ENCODE measurements at regions not wholly inside any gene's neighbourhood (a gene's known extent, or its start where the extent isn't known, plus 50 kb on each side); places are given as distances from the start of the nearest gene placed in this dataset.

- H3K4me1 Mint-ChIP-seq = peaks cover 7% of the 10 kb centered on the region
- H3K4me3 Mint-ChIP-seq = no peak overlapping the region
- no peaks in the 10 kb centered on the region for H3K36me3 Mint-ChIP-seq
- peaks cover 9% of the 10 kb centered on the region for H3K27me3 Mint-ChIP-seq
- no peak for DNase-seq
- no peak overlapping the region for H3K27ac Mint-ChIP-seq
- no peaks in the 10 kb centered on the region for H3K9me3 Mint-ChIP-seq
Measured at GRCh38 chr9:107222020-107222522, 61.0 kb upstream of the RAD23B start.

GRCh38 chr9:107223381-107223780, 59.7 kb upstream of the RAD23B start:
- Mint-ChIP-seq H3K4me3 (no peak overlapping the region), H3K27ac (no peak overlapping the region)

DNA sequence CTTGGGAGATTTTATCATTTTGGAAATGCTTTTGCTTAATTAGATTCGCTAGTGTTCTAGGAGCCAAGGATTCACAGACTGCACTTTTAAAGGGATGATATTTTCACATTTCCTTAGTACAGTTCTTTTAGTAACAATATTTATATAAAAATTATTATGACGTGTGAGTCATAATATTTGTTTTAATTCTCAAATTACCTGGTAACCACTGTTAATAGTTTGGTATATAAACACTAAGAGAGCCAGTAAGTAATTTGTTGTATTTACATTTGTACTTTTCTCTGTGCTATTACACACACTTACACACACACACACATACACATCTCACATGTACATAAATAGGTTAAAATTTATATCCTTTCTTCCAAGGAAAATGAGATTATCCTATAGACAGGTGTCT, 58.8 kb upstream of the RAD23B start:
- peaks cover 24% of the 10 kb centered on the region for H3K27me3 Mint-ChIP-seq
- no peak overlapping the region for H3K4me3 Mint-ChIP-seq
- no peak for DNase-seq
- H3K27ac Mint-ChIP-seq = no peak overlapping the region
- H3K9me3 Mint-ChIP-seq = no peaks in the 10 kb centered on the region
- peaks cover 7% of the 10 kb centered on the region for H3K4me1 Mint-ChIP-seq
- H3K36me3 Mint-ChIP-seq = no peaks in the 10 kb centered on the region

More at GRCh38 chr9:107223381-107223780, 59.7 kb upstream of the RAD23B start:
- no peak for DNase-seq
- Mint-ChIP-seq H3K9me3 (no peaks in the 10 kb centered on the region), H3K27me3 (peaks cover 17% of the 10 kb centered on the region), H3K36me3 (no peaks in the 10 kb centered on the region), H3K4me1 (peaks cover 7% of the 10 kb centered on the region)

DNA sequence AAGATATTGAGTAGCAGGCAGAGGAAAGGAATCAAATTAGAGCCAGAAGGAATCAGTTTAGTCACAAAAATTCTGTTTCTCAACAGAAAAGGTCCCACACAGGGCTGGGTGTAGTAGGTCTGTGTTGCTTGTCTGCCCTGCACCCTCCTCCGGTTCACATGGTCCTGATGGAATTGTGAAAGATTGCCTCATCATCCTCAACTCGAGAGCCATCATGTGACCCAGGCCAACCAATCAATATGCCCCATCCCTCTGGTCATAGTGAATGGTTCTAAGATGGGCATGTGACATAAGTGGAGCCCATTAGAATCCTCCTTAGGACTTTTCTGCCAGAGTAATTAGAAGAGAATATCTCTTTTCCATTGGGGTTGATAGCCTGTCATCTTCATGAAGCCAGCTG, 56.7 kb upstream of the RAD23B start:
- Mint-ChIP-seq H3K27ac (no peak overlapping the region), H3K9me3 (no peaks in the 10 kb centered on the region), H3K4me3 (no peak overlapping the region), H3K4me1 (no peaks in the 10 kb centered on the region), H3K27me3 (peaks cover 43% of the 10 kb centered on the region), H3K36me3 (no peaks in the 10 kb centered on the region)
- DNase-seq = no peak

- H3K27me3 Mint-ChIP-seq = peaks cover 51% of the 10 kb centered on the region
- H3K9me3 Mint-ChIP-seq = no peaks in the 10 kb centered on the region
Measured at GRCh38 chr9:107227774-107228173, 55.3 kb upstream of the RAD23B start.

DNA sequence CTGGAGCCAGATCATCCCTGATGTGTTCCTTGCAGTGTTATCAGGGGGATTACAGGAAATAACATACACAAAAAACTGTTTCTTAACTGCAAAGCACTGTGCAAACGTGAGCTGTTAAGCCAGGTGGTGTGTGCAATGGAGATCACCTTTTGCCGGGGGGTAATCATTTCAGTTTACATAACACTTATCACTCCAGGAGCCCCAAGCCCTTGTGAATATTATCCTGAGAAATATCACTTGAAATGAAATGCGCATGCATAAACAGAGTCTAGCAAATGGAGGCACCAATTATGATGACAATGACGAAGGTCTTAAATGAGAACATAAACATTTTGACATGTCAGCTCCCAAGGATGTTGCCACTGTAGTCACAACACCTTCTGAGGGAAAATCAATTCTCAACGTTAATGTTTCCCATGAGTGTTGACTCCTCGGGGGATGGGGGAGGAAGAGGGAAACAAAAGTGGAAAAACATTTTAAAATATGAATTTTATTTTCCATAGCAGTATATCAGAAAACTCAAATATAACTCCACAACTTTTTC, 54.5 kb upstream of the RAD23B start:
- no peak overlapping the region for H3K4me3 Mint-ChIP-seq
- no peak overlapping the region for H3K27ac Mint-ChIP-seq
- H3K36me3 Mint-ChIP-seq = no peaks in the 10 kb centered on the region
- H3K4me1 Mint-ChIP-seq = no peaks in the 10 kb centered on the region
- H3K27me3 Mint-ChIP-seq = peaks cover 54% of the 10 kb centered on the region
- H3K9me3 Mint-ChIP-seq = no peaks in the 10 kb centered on the region
- no peak for DNase-seq

More at GRCh38 chr9:107227774-107228173, 55.3 kb upstream of the RAD23B start:
- DNase-seq = no peak
- no peaks in the 10 kb centered on the region for H3K4me1 Mint-ChIP-seq
- H3K27ac Mint-ChIP-seq = no peak overlapping the region
- no peaks in the 10 kb centered on the region for H3K36me3 Mint-ChIP-seq
- no peak overlapping the region for H3K4me3 Mint-ChIP-seq

- no peak for DNase-seq
- Mint-ChIP-seq H3K9me3 (no peaks in the 10 kb centered on the region), H3K4me1 (no peaks in the 10 kb centered on the region), H3K4me3 (no peak overlapping the region), H3K36me3 (no peaks in the 10 kb centered on the region), H3K27me3 (peaks cover 54% of the 10 kb centered on the region), H3K27ac (no peak overlapping the region)
Measured at GRCh38 chr9:107229241-107229741, 53.8 kb upstream of the RAD23B start.
